GM12891 (cell line): ENCODE measurements at regions not wholly inside any gene's neighbourhood (a gene's known extent, or its start where the extent isn't known, plus 50 kb on each side); places are given as distances from the start of the nearest gene placed in this dataset.

Experiments
- POLR2A ChIP-seq: IDR thresholded peaks from 2 replicates; pipeline ENCODE4 v1.6.1; 2011; ENCODE audit warnings: low read depth, low read length, control low read depth
- POLR2AphosphoS5 ChIP-seq: IDR thresholded peaks from 2 replicates; pipeline ENCODE4 v1.6.1; 2011; ENCODE audit warnings: low read depth, low read length, control low read depth
- SPI1 ChIP-seq: IDR thresholded peaks from 2 replicates; pipeline ENCODE4 v1.6.1; 2011; ENCODE audit warnings: low read depth, low read length, control low read depth
- TAF1 ChIP-seq: IDR thresholded peaks from 2 replicates; pipeline ENCODE4 v1.6.1; 2011; ENCODE audit warnings: low read depth, low read length, control low read depth

DNA sequence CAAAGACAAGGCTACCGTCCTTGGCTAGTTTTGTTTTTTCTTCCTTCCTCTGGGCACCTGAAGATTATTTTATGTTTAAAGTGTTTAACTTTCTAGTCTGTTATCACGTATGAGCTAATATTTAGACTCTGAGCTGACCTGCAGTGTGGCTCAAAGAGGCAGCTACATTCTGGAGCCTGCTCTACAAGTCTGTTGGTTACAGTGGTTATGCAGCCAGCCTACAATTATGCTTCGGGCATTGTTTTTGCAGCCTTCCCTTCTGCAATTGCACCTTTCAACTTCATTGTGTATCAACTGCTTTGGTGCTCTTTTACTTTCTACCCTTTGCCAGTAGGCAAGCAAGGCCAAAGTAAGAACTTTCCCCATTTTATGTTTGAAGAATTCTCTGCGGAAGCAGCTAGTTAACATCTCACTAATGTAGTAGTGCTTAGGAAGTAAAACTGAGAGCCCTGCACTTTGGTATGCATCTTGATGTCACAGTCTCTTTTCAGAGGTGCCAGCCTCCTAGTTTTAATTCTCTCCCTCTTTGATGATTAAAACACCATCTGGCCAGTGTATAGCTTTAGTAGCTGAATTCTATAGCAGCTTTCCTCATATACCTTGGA lies 322.1 kb downstream of the FAM170A start:
- TF ChIP-seq POLR2A (no peak), SPI1 (no peak), POLR2AphosphoS5 (no peak), TAF1 (no peak)
